ENCODE measurements at regions not wholly inside any gene's neighbourhood (a gene's known extent, or its start where the extent isn't known, plus 50 kb on each side); places are given as distances from the start of the nearest gene placed in this dataset.
A peak's percentile ranks its signal among the peaks of the same experiment; 100 is the strongest.
"Not testable (repeated sequence)": the region's sequence is repeated elsewhere in the genome, so short reads cannot be mapped to it uniquely, and the experiment has no call there.

GRCh38 chr9:135409286-135410200 lies 70.0 kb upstream of the PPP1R26 start:
- TF ChIP-seq HDGF (IDR thresholded peaks at IDR 0.05; ENCODE audit: borderline replicate concordance): no peak
- no peak for TF ChIP-seq ARNT (IDR thresholded peaks at IDR 0.05)
- TF ChIP-seq SUZ12 (IDR thresholded peaks at IDR 0.05): no peak
- TF ChIP-seq L3MBTL2 (conservative IDR thresholded peaks at IDR 0.05): no peak
- TF ChIP-seq ZNF384 (IDR thresholded peaks at IDR 0.05): no peak
- no peak for TF ChIP-seq PKNOX1 (IDR thresholded peaks at IDR 0.05)
- TF ChIP-seq FOXA1 (IDR thresholded peaks at IDR 0.05): no peak
- no peak for TF ChIP-seq FOXK2 (IDR thresholded peaks at IDR 0.05)
- TF ChIP-seq NFRKB (IDR thresholded peaks at IDR 0.05): no peak
- TF ChIP-seq ELF4 (IDR thresholded peaks at IDR 0.05): no peak
- TF ChIP-seq FOXM1 (IDR thresholded peaks at IDR 0.05; ENCODE audit: borderline replicate concordance): no peak
- ChIA-PET POLR2A (no interaction called here), CTCF (interaction anchor here (1.6 kb wide), 1 partner anchor 323 kb away, joined by 4 read pairs; no protein-coding TSS in a partner anchor)
- DNase-seq (ENCODE audit: extremely low spot score): no peak

DNA sequence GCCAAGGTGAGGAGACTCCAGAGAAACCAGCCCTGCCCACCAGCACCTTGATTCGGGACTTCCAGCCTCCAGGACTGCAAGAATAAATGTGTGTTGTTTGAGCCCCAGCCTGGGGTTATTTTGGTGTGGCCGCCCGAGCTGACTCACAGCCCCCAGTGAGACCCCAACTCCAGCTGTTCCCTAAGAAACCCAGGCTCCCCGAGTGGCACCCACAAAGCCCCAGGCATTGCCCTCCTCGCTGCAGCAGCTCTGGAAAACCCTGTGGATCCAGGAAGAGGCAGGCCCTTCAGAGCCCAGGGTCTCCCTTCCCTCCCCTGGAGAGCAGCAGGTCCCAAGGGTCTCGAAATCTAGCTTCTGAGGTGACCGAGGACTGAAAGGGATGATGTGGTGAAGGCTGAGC lies 69.2 kb upstream of the PPP1R26 start:
- CTCF ChIA-PET: interaction anchor here (1.6 kb wide), 1 partner anchor 324 kb away, joined by 4 read pairs; no protein-coding TSS in a partner anchor
- DNase-seq (ENCODE audit: extremely low spot score): no peak
- TF ChIP-seq ELF4 (IDR thresholded peaks at IDR 0.05) (no peak), SUZ12 (IDR thresholded peaks at IDR 0.05) (no peak), HDGF (IDR thresholded peaks at IDR 0.05; ENCODE audit: borderline replicate concordance) (no peak), PKNOX1 (IDR thresholded peaks at IDR 0.05) (no peak), FOXK2 (IDR thresholded peaks at IDR 0.05) (no peak), BHLHE40 (IDR thresholded peaks at IDR 0.05; ENCODE audit: borderline replicate concordance) (no peak), CTBP1 (IDR thresholded peaks at IDR 0.05; ENCODE audit: borderline replicate concordance) (no peak), SP1 (IDR thresholded peaks at IDR 0.05) (no peak), ARNT (IDR thresholded peaks at IDR 0.05) (no peak), L3MBTL2 (conservative IDR thresholded peaks at IDR 0.05) (no peak), ZNF384 (IDR thresholded peaks at IDR 0.05) (no peak), NFRKB (IDR thresholded peaks at IDR 0.05) (no peak), LEF1 (IDR thresholded peaks at IDR 0.05; ENCODE audit: borderline replicate concordance) (no peak), FOXM1 (IDR thresholded peaks at IDR 0.05; ENCODE audit: borderline replicate concordance) (no peak), TARDBP (IDR thresholded peaks at IDR 0.05) (no peak), FOXA1 (IDR thresholded peaks at IDR 0.05) (no peak)
- POLR2A ChIA-PET: no interaction called here

- ChIA-PET POLR2A (no interaction called here), CTCF (interaction anchor here (0.8 to 1.6 kb wide), 2 partner anchors 317 to 325 kb away, joined by 4 read pairs; no protein-coding TSS in a partner anchor)
- TF ChIP-seq FOXM1 (IDR thresholded peaks at IDR 0.05; ENCODE audit: borderline replicate concordance) (no peak), BHLHE40 (IDR thresholded peaks at IDR 0.05; ENCODE audit: borderline replicate concordance) (no peak), CTBP1 (IDR thresholded peaks at IDR 0.05; ENCODE audit: borderline replicate concordance) (no peak), TARDBP (IDR thresholded peaks at IDR 0.05) (no peak)
- no peak for DNase-seq (ENCODE audit: extremely low spot score)
These were observed 68.6 kb upstream of the PPP1R26 start for GRCh38 chr9:135410831-135411473.

DNA sequence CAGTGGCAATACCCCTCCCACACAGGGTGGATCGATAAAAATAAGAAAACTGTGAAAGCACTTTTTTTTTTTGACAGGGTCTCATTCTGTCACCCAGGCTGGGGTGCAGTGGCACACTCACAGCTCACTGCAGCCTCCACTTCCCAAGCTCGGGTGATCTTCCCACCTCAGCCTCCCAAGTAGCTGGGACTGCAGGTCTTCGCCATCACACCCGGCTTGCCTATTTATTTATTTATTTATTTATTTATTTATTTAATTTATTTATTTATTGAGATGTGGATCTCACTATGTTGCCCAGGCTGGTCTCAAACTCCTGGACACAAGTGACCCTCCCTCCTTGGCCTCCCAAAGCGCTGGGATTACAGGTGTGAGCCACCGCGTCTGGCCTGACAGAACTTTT lies 68.0 kb upstream of the PPP1R26 start:
- CTCF ChIA-PET: interaction anchor here (0.8 to 1.2 kb wide), 2 partner anchors 318 to 327 kb away, joined by 4 to 8 read pairs; no protein-coding TSS in a partner anchor
- POLR2A ChIA-PET; DNase-seq (ENCODE audit: extremely low spot score): not testable (repeated sequence)

- CTCF ChIA-PET: interaction anchor here (0.6 to 1.2 kb wide), 6 partner anchors 25 to 855 kb away, joined by 3 to 8 read pairs (median 3); no protein-coding TSS in a partner anchor
- POLR2A ChIA-PET: not testable (repeated sequence)
- DNase-seq (ENCODE audit: extremely low spot score): peak; percentile 94
These were observed 67.1 kb upstream of the PPP1R26 start for GRCh38 chr9:135412315-135413085.

DNA sequence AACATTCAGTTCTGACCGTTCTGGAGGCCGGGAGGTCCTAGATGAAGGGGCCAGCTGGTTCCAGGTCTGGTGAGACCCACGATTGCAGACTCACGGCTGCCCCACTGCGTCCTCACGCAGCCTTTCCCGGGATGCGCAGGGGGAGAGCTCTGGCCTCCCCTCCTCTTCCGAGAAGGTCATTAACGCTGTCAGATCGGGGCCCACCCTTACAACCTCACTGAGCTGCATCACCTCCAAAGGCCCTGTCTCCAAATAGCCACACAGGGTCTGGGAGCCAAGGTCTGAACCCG lies 66.6 kb upstream of the PPP1R26 start:
- no peak for DNase-seq (ENCODE audit: extremely low spot score)
- CTCF ChIA-PET: interaction anchor here (0.6 to 1.2 kb wide), 5 partner anchors 26 to 855 kb away, joined by 3 to 8 read pairs (median 3); no protein-coding TSS in a partner anchor
- POLR2A ChIA-PET: no interaction called here
- TF ChIP-seq SUZ12 (IDR thresholded peaks at IDR 0.05) (no peak), TARDBP (IDR thresholded peaks at IDR 0.05) (no peak), FOXK2 (IDR thresholded peaks at IDR 0.05) (no peak), PKNOX1 (IDR thresholded peaks at IDR 0.05) (no peak), BHLHE40 (IDR thresholded peaks at IDR 0.05; ENCODE audit: borderline replicate concordance) (no peak), FOXM1 (IDR thresholded peaks at IDR 0.05; ENCODE audit: borderline replicate concordance) (no peak), NFRKB (IDR thresholded peaks at IDR 0.05) (no peak)

Measured in HEK293T (cell line).